Spleen (tissue), 7 donors: ENCODE measurements at regions not wholly inside any gene's neighbourhood (a gene's known extent, or its start where the extent isn't known, plus 50 kb on each side); places are given as distances from the start of the nearest gene placed in this dataset.

Experiments
- CTCF ChIP-seq, 11 experiments: fragments of 200-600 bp in 7 of 11; fragments of 450-650 bp in 4 of 11; sonication (generic) in 4 of 11; IDR thresholded peaks in 8 of 11; conservative IDR thresholded peaks in 3 of 11; 1 replicate in 7 of 11; 2 replicates in 4 of 11; pipeline versions ENCODE4 v1.4.0 to v1.8.0; 2016 to 2021; ENCODE audit warnings: antibody characterized with exemption in 11 of 11, inconsistent platforms in 4 of 11, mild to moderate bottlenecking in 1 of 11
- POLR2A ChIP-seq, 3 donors: fragments of 450-650 bp; IDR thresholded peaks; one replicate each; pipeline ENCODE4 v1.5.1; 2017; ENCODE audit warnings: antibody characterized with exemption in 3 of 3, mild to moderate bottlenecking in 1 of 3
- POLR2AphosphoS5 ChIP-seq, 3 donors: sonication (generic); formaldehyde crosslinking; IDR thresholded peaks; one replicate each; pipeline ENCODE4 v1.5.1; 2017; ENCODE audit warnings: antibody characterized with exemption in 3 of 3
- donor health status: DM: no; HTN: no; CAD: no; lungs with moderate emphysema.
- donor health status: DM: no; HTN: no; CAD: no.
- donor health status: DM: no; HTN: no; CAD: no.

GRCh38 chr12:65520658-65521057 is 242.2 kb downstream of the MSRB3 start:
- TF ChIP-seq CTCF (IDR thresholded peaks at IDR 0.05 in 8 of 11, conservative IDR thresholded peaks at IDR 0.05 in 3 of 11) (no peak), POLR2AphosphoS5 (IDR thresholded peaks at IDR 0.05) (no peak), POLR2A (IDR thresholded peaks at IDR 0.05) (no peak)
